ENCODE measurements at regions not wholly inside any gene's neighbourhood (a gene's known extent, or its start where the extent isn't known, plus 50 kb on each side); places are given as distances from the start of the nearest gene placed in this dataset.

GRCh38 chr12:102334765-102335164 is 137.1 kb upstream of the PMCH start:
- no peaks in the 10 kb centered on the region for H3K9me3 ChIP-seq (ENCODE audit: control insufficient read depth, low read length)
- Mint-ChIP-seq H3K36me3 (ENCODE audit: low read depth) (no peaks in the 10 kb centered on the region), H3K27ac (no peak overlapping the region), H3K4me1 (no peaks in the 10 kb centered on the region), H3K4me3 (no peak overlapping the region), H3K9me3 (no peaks in the 10 kb centered on the region), H3K27me3 (ENCODE audit: insufficient read depth) (peaks cover 2% of the 10 kb centered on the region)
- H3K4me3 ChIP-seq (ENCODE audit: low read length): no peak overlapping the region
- no peak overlapping the region for H3K9ac ChIP-seq (ENCODE audit: extremely low read depth, low read length, poor library complexity, severe bottlenecking)
- TF ChIP-seq CTCF (conservative IDR thresholded peaks at IDR 0.05): no peak
- no peak overlapping the region for H3K27ac ChIP-seq (ENCODE audit: low read depth, low read length)
- no peaks in the 10 kb centered on the region for H3K36me3 ChIP-seq (ENCODE audit: control insufficient read depth, insufficient read depth, low read length)
- H3K27me3 ChIP-seq (ENCODE audit: control insufficient read depth, insufficient read depth, low read length, poor library complexity, severe bottlenecking): peaks cover 42% of the 10 kb centered on the region
- DNase-seq: no peak
- H3K4me1 ChIP-seq (ENCODE audit: control insufficient read depth, insufficient read depth, low read length): no peaks in the 10 kb centered on the region

GRCh38 chr12:102331419-102331818 is 133.8 kb upstream of the PMCH start:
- H3K4me3 ChIP-seq (ENCODE audit: low read length): no peak overlapping the region
- Mint-ChIP-seq H3K9me3 (no peaks in the 10 kb centered on the region), H3K27me3 (ENCODE audit: insufficient read depth) (no peaks in the 10 kb centered on the region), H3K27ac (no peak overlapping the region), H3K4me3 (no peak overlapping the region), H3K4me1 (no peaks in the 10 kb centered on the region), H3K36me3 (ENCODE audit: low read depth) (no peaks in the 10 kb centered on the region)
- H3K27ac ChIP-seq (ENCODE audit: low read depth, low read length): no peak overlapping the region
- H3K9ac ChIP-seq (ENCODE audit: extremely low read depth, low read length, poor library complexity, severe bottlenecking): no peak overlapping the region
- no peaks in the 10 kb centered on the region for H3K9me3 ChIP-seq (ENCODE audit: control insufficient read depth, low read length)
- no peak for TF ChIP-seq CTCF (conservative IDR thresholded peaks at IDR 0.05)
- DNase-seq: no peak
- no peaks in the 10 kb centered on the region for H3K4me1 ChIP-seq (ENCODE audit: control insufficient read depth, insufficient read depth, low read length)
- peaks cover 21% of the 10 kb centered on the region for H3K27me3 ChIP-seq (ENCODE audit: control insufficient read depth, insufficient read depth, low read length, poor library complexity, severe bottlenecking)
- no peaks in the 10 kb centered on the region for H3K36me3 ChIP-seq (ENCODE audit: control insufficient read depth, insufficient read depth, low read length)
- 91% methylated on average over 1 of the region's 1 CpG; no CpG with 5 or more reads in 1 of the 2 experiments for WGBS, 2 experiments (ENCODE audit: insufficient coverage in 1 of 2, insufficient read length in 1 of 2)

- Histone ChIP-seq H3K27me3 (ENCODE audit: control insufficient read depth, insufficient read depth, low read length, poor library complexity, severe bottlenecking) (peaks cover 19% of the 10 kb centered on the region), H3K4me1 (ENCODE audit: control insufficient read depth, insufficient read depth, low read length) (no peaks in the 10 kb centered on the region), H3K9me3 (ENCODE audit: control insufficient read depth, low read length) (no peaks in the 10 kb centered on the region), H3K36me3 (ENCODE audit: control insufficient read depth, insufficient read depth, low read length) (no peaks in the 10 kb centered on the region), H3K4me3 (ENCODE audit: low read length) (no peak overlapping the region), H3K9ac (ENCODE audit: extremely low read depth, low read length, poor library complexity, severe bottlenecking) (no peak overlapping the region), H3K27ac (ENCODE audit: low read depth, low read length) (no peak overlapping the region)
- Mint-ChIP-seq H3K4me3 (no peak overlapping the region), H3K4me1 (no peaks in the 10 kb centered on the region), H3K27me3 (ENCODE audit: insufficient read depth) (no peaks in the 10 kb centered on the region), H3K9me3 (peaks cover 10% of the 10 kb centered on the region), H3K27ac (no peak overlapping the region), H3K36me3 (ENCODE audit: low read depth) (no peaks in the 10 kb centered on the region)
- no peak for DNase-seq
- TF ChIP-seq CTCF (conservative IDR thresholded peaks at IDR 0.05): no peak
Measured at GRCh38 chr12:102329883-102330282, 132.2 kb upstream of the PMCH start.

Data from endodermal cell (in vitro differentiated cells).